ENCODE measurements at regions not wholly inside any gene's neighbourhood (a gene's known extent, or its start where the extent isn't known, plus 50 kb on each side); places are given as distances from the start of the nearest gene placed in this dataset.
"Not testable (repeated sequence)": the region's sequence is repeated elsewhere in the genome, so short reads cannot be mapped to it uniquely, and the experiment has no call there.

- Histone ChIP-seq H3K27ac (ENCODE audit: extremely low read depth, low read depth, low read length) (no peak overlapping the region), H3K9me3 (ENCODE audit: control insufficient read depth, insufficient read depth, low read depth, low read length) (no peaks in the 10 kb centered on the region), H3K4me1 (ENCODE audit: control insufficient read depth, insufficient read depth, low read length) (no peaks in the 10 kb centered on the region), H3K4me3 (ENCODE audit: low read depth, low read length) (no peak overlapping the region), H3K36me3 (ENCODE audit: control insufficient read depth in 2 of 2, insufficient read depth in 1 of 2, low read length in 2 of 2) (no peaks in the 10 kb centered on the region)
- ChIA-PET POLR2A (no interaction called here), CTCF (no interaction called here)
- TF ChIP-seq ZNF416 (tag by site-specific recombination; IDR thresholded peaks at IDR 0.05) (no peak), ZNF18 (tag by site-specific recombination; IDR thresholded peaks at IDR 0.05) (no peak)
These were observed 813.0 kb downstream of the TRAM1L1 start for GRCh38 chr4:116272336-116272735.

GRCh38 chr4:116260931-116261330, 824.4 kb downstream of the TRAM1L1 start:
- H3K27ac ChIP-seq (ENCODE audit: extremely low read depth, low read depth, low read length); H3K4me1 ChIP-seq (ENCODE audit: control insufficient read depth, insufficient read depth, low read length); CTCF ChIA-PET; H3K9me3 ChIP-seq (ENCODE audit: control insufficient read depth, insufficient read depth, low read depth, low read length); POLR2A ChIA-PET; H3K36me3 ChIP-seq (ENCODE audit: control insufficient read depth in 2 of 2, insufficient read depth in 1 of 2, low read length in 2 of 2); H3K4me3 ChIP-seq (ENCODE audit: low read depth, low read length): not testable (repeated sequence)

- ChIA-PET POLR2A (no interaction called here), CTCF (no interaction called here)
- H3K36me3 ChIP-seq (ENCODE audit: control insufficient read depth in 2 of 2, insufficient read depth in 1 of 2, low read length in 2 of 2) = no peaks in the 10 kb centered on the region
- H3K4me3 ChIP-seq (ENCODE audit: low read depth, low read length) = no peak overlapping the region
- H3K9me3 ChIP-seq (ENCODE audit: control insufficient read depth, insufficient read depth, low read depth, low read length) = no peaks in the 10 kb centered on the region
- no peak for TF ChIP-seq ZNF311 (tag by site-specific recombination; IDR thresholded peaks at IDR 0.05; ENCODE audit: borderline replicate concordance)
- no peak for TF ChIP-seq ZSCAN23 (tag by site-specific recombination; IDR thresholded peaks at IDR 0.05)
- TF ChIP-seq ZFP69B (tag by site-specific recombination; IDR thresholded peaks at IDR 0.05) = no peak
- no peak for TF ChIP-seq ZNF830 (tag by site-specific recombination; IDR thresholded peaks at IDR 0.05; ENCODE audit: low read depth)
- TF ChIP-seq ZSCAN30 (tag by site-specific recombination; IDR thresholded peaks at IDR 0.05) = no peak
- TF ChIP-seq ZNF354C (tag by site-specific recombination; IDR thresholded peaks at IDR 0.05; ENCODE audit: borderline replicate concordance, low read depth) = no peak
- no peak for TF ChIP-seq ZNF596 (tag by site-specific recombination; IDR thresholded peaks at IDR 0.05)
- TF ChIP-seq ZNF184 (tag by site-specific recombination; IDR thresholded peaks at IDR 0.05) = no peak
- TF ChIP-seq MEIS1 (CRISPR knock-in tag; IDR thresholded peaks at IDR 0.05; ENCODE audit: borderline replicate concordance) = no peak
- TF ChIP-seq ZNF169 (tag by site-specific recombination; IDR thresholded peaks at IDR 0.05) = no peak
- no peak for TF ChIP-seq ZNF449 (tag by site-specific recombination; IDR thresholded peaks at IDR 0.05)
- no peak for TF ChIP-seq KLF7 (tag by site-specific recombination; IDR thresholded peaks at IDR 0.05; ENCODE audit: borderline replicate concordance)
- TF ChIP-seq SP2 (tag by site-specific recombination; IDR thresholded peaks at IDR 0.05) = no peak
- no peak for TF ChIP-seq ZNF621 (tag by site-specific recombination; IDR thresholded peaks at IDR 0.05)
- no peaks in the 10 kb centered on the region for H3K4me1 ChIP-seq (ENCODE audit: control insufficient read depth, insufficient read depth, low read length)
- H3K27ac ChIP-seq (ENCODE audit: extremely low read depth, low read depth, low read length) = no peak overlapping the region
These were observed 840.6 kb downstream of the TRAM1L1 start for GRCh38 chr4:116244771-116245170.

- H3K4me1 ChIP-seq (ENCODE audit: control insufficient read depth, insufficient read depth, low read length) = no peaks in the 10 kb centered on the region
- no peaks in the 10 kb centered on the region for H3K9me3 ChIP-seq (ENCODE audit: control insufficient read depth, insufficient read depth, low read depth, low read length)
- ChIA-PET CTCF (no interaction called here), POLR2A (no interaction called here)
- H3K27ac ChIP-seq (ENCODE audit: extremely low read depth, low read depth, low read length) = no peak overlapping the region
- no peak overlapping the region for H3K4me3 ChIP-seq (ENCODE audit: low read depth, low read length)
- no peaks in the 10 kb centered on the region for H3K36me3 ChIP-seq (ENCODE audit: control insufficient read depth in 2 of 2, insufficient read depth in 1 of 2, low read length in 2 of 2)
- TF ChIP-seq ZNF624 (tag by site-specific recombination; IDR thresholded peaks at IDR 0.05) (no peak), REPIN1 (tag by site-specific recombination; IDR thresholded peaks at IDR 0.05; ENCODE audit: low read depth) (no peak), ZNF18 (tag by site-specific recombination; IDR thresholded peaks at IDR 0.05) (no peak), ZBTB20 (tag by site-specific recombination; IDR thresholded peaks at IDR 0.05) (no peak), ZNF488 (tag by site-specific recombination; IDR thresholded peaks at IDR 0.05) (no peak), SP2 (tag by site-specific recombination; IDR thresholded peaks at IDR 0.05) (no peak), MEIS1 (CRISPR knock-in tag; IDR thresholded peaks at IDR 0.05; ENCODE audit: borderline replicate concordance) (no peak), PATZ1 (tag by site-specific recombination; IDR thresholded peaks at IDR 0.05) (no peak), ZNF776 (tag by site-specific recombination; IDR thresholded peaks at IDR 0.05; ENCODE audit: borderline replicate concordance) (no peak)
These were observed 841.9 kb downstream of the TRAM1L1 start for GRCh38 chr4:116243431-116243830.
